SK-N-MC (cell line): ENCODE measurements at regions not wholly inside any gene's neighbourhood (a gene's known extent, or its start where the extent isn't known, plus 50 kb on each side); places are given as distances from the start of the nearest gene placed in this dataset.

Experiments
- DNase-seq: peaks from one replicate; pipeline ENCODE4 v3.0.0-alpha.2; 2011; ENCODE audit warnings: low read depth, low spot score
- H3K27ac ChIP-seq: fragments of 200-600 bp; sonication (generic); 2 replicates; pipeline ENCODE4 v1.5.1; 2016; ENCODE audit warnings: mixed run types
- H3K36me3 ChIP-seq: fragments of 200-600 bp; sonication (generic); 2 replicates; pipeline ENCODE4 v1.6.1; 2017; ENCODE audit warnings: antibody characterized with exemption, low read length, mixed read lengths; ENCODE audit not compliant: insufficient read depth
- H3K4me3 ChIP-seq: fragments of 200-600 bp; sonication (generic); 2 replicates; pipeline ENCODE4 v1.5.1; 2016
- H3K9ac ChIP-seq: fragments of 200-600 bp; sonication (generic); 2 replicates; pipeline ENCODE4 v1.8.0; 2017; ENCODE audit warnings: mixed run types, mixed read lengths; ENCODE audit not compliant: insufficient read length
- H3K9me3 ChIP-seq: fragments of 200-600 bp; sonication (generic); 2 replicates; pipeline ENCODE4 v1.6.1; 2017; ENCODE audit warnings: low read depth, mild to moderate bottlenecking, antibody characterized with exemption, low read length, moderate library complexity, mixed read lengths
- EZH2 ChIP-seq: fragments of 200-600 bp; sonication (generic); IDR thresholded peaks from one replicate; pipeline ENCODE4 v1.6.1; 2017; ENCODE audit warnings: antibody characterized with exemption
- FOXP2 ChIP-seq: optimal IDR thresholded peaks from 2 replicates; pipeline ENCODE3; 2011; ENCODE audit warnings: mild to moderate bottlenecking, moderate library complexity; ENCODE audit not compliant: insufficient read depth; ENCODE audit errors: extremely low read length, control extremely low read depth
- POLR2AphosphoS5 ChIP-seq: IDR thresholded peaks from 2 replicates; pipeline ENCODE4 v1.6.1; 2012; ENCODE audit warnings: mild to moderate bottlenecking, low read depth, low read length, borderline replicate concordance

GRCh38 chr5:74081126-74081525 is 455.1 kb downstream of the ARHGEF28 start:
- TF ChIP-seq POLR2AphosphoS5 (no peak), FOXP2 (no peak), EZH2 (no peak)
- Histone ChIP-seq H3K9ac (no peak overlapping the region), H3K4me3 (no peak overlapping the region), H3K27ac (no peak overlapping the region), H3K36me3 (no peaks in the 10 kb centered on the region), H3K9me3 (no peaks in the 10 kb centered on the region)
- DNase-seq: no peak

DNA sequence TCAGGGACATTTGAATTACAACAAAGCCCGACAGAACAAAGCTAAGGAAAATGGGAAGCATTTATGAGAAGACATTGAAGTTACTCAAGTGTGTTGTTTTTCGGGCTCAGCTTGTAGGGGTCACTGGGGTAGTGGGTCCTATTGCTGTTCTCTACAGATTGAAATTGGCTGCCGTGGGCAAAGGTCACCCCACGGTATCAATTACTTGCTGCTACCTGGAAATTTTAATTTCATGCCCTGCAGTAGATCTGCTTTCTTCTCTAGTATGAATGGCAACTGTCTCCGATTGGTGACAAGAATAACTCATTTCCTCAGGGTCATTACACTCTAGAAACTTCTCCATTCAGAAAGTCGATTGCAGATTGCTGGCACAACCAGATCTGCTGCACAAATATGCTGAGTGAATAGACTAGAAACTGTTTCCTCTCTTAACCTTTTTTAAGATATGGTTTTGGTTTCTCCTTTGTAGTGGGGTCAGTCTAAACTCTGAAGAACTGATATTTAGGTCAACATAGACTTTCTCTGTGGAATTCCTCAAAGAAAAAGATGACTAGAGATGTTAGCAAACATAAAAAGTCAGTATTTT is 454.1 kb downstream of the ARHGEF28 start:
- Histone ChIP-seq H3K4me3 (no peak overlapping the region), H3K9me3 (no peaks in the 10 kb centered on the region), H3K27ac (no peak overlapping the region), H3K9ac (no peak overlapping the region), H3K36me3 (no peaks in the 10 kb centered on the region)
- DNase-seq: no peak
- no peak for TF ChIP-seq EZH2
- no peak for TF ChIP-seq POLR2AphosphoS5
- no peak for TF ChIP-seq FOXP2

- DNase-seq: no peak
- TF ChIP-seq EZH2 (no peak), FOXP2 (no peak), POLR2AphosphoS5 (no peak)
- no peak overlapping the region for H3K9ac ChIP-seq
- H3K27ac ChIP-seq: no peak overlapping the region
- no peaks in the 10 kb centered on the region for H3K9me3 ChIP-seq
- H3K4me3 ChIP-seq: no peak overlapping the region
- H3K36me3 ChIP-seq: no peaks in the 10 kb centered on the region
Observed at GRCh38 chr5:74075501-74076484, 449.8 kb downstream of the ARHGEF28 start.

- Histone ChIP-seq H3K4me3 (no peak overlapping the region), H3K27ac (no peak overlapping the region), H3K9ac (no peak overlapping the region), H3K36me3 (no peaks in the 10 kb centered on the region), H3K9me3 (no peaks in the 10 kb centered on the region)
- no peak for TF ChIP-seq EZH2
- TF ChIP-seq POLR2AphosphoS5: no peak
- TF ChIP-seq FOXP2: no peak
- DNase-seq: no peak
Observed at GRCh38 chr5:74074111-74074510, 448.1 kb downstream of the ARHGEF28 start.

DNA sequence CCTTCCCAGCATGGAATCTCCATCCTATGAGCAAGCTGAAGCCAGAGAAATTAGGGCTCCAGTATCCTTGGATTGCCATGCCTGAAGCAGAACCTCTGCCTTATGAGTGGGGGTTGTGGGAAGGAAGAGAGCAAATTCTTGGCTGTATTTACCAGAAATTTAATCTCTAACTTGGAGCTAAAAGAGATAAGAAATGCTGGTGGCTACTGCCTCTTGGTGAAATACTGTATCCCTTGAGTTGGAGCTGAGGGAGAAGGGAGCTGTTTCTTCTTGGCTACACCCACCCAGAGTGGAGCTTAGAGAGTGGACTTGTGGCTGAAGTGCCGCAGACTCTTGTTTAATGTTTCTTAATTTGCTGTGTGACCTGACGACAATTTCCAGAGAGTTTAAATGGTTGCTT is 447.3 kb downstream of the ARHGEF28 start:
- no peaks in the 10 kb centered on the region for H3K9me3 ChIP-seq
- no peak overlapping the region for H3K9ac ChIP-seq
- H3K36me3 ChIP-seq: no peaks in the 10 kb centered on the region
- H3K27ac ChIP-seq: no peak overlapping the region
- no peak for DNase-seq
- TF ChIP-seq FOXP2: no peak
- TF ChIP-seq EZH2: no peak
- no peak for TF ChIP-seq POLR2AphosphoS5
- H3K4me3 ChIP-seq: no peak overlapping the region

DNA sequence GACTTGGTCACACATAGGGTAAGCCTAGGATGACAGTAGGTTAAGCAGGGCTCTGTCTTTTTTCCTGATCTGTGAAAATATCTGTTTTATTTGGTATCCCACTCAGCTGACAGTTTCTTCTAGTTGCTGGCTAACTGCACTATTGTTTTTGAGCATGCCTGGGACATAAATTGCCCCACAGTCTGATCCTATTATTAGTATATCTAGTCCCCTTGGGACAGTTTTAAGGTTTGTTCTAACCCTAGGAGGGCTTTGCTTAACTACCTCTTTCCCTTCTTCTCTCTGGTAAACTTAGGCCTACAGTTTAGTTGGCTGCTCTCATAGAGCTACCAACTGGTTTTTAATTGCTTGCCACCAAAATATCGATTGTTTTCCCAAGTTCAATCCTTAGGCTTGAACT is 446.6 kb downstream of the ARHGEF28 start:
- H3K36me3 ChIP-seq: no peaks in the 10 kb centered on the region
- no peak overlapping the region for H3K4me3 ChIP-seq
- no peaks in the 10 kb centered on the region for H3K9me3 ChIP-seq
- no peak overlapping the region for H3K27ac ChIP-seq
- no peak for DNase-seq
- no peak overlapping the region for H3K9ac ChIP-seq
- no peak for TF ChIP-seq POLR2AphosphoS5
- TF ChIP-seq FOXP2: no peak
- TF ChIP-seq EZH2: no peak

DNA sequence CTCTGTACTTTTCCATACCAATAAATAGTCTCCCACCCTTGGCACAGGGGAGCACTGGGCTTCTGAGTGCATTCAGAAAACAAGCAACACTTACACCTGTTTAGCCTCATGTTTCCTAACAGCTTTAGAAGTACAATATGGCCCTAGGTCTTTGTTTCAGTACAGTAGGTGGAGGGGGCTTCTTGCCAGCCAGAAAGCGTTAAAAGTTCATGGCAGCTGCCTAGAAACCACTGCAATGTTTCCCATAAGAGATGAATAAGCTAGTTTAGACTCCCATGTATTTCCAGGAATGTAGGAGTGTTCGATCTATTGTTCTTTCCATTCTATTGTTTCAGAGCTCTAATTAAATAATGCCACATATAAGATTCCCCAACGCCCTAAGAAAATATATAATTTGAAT is 444.8 kb downstream of the ARHGEF28 start:
- no peak overlapping the region for H3K9ac ChIP-seq
- no peaks in the 10 kb centered on the region for H3K9me3 ChIP-seq
- H3K4me3 ChIP-seq: no peak overlapping the region
- TF ChIP-seq EZH2 (no peak), POLR2AphosphoS5 (no peak)
- H3K36me3 ChIP-seq: no peaks in the 10 kb centered on the region
- DNase-seq: no peak
- H3K27ac ChIP-seq: no peak overlapping the region

GRCh38 chr5:74069741-74070140 is 443.7 kb downstream of the ARHGEF28 start:
- Histone ChIP-seq H3K27ac (no peak overlapping the region), H3K9ac (no peak overlapping the region), H3K36me3 (no peaks in the 10 kb centered on the region), H3K9me3 (no peaks in the 10 kb centered on the region), H3K4me3 (no peak overlapping the region)
- no peak for DNase-seq
- no peak for TF ChIP-seq FOXP2
- no peak for TF ChIP-seq POLR2AphosphoS5
- no peak for TF ChIP-seq EZH2
